HFFc6 (cell line): ENCODE measurements at regions not wholly inside any gene's neighbourhood (a gene's known extent, or its start where the extent isn't known, plus 50 kb on each side); places are given as distances from the start of the nearest gene placed in this dataset.

Experiments
- DNase-seq: peaks from one replicate; pipeline ENCODE4 v3.0.0-alpha.2; 2018
- H3K27ac Mint-ChIP-seq: 2 replicates; pipeline ENCODE4 v1.8.0; 2020; ENCODE audit warnings: mild to moderate bottlenecking, mixed read lengths
- H3K27me3 Mint-ChIP-seq: 2 replicates; pipeline ENCODE4 v1.8.0; 2021; ENCODE audit warnings: mild to moderate bottlenecking, moderate library complexity, mixed read lengths; ENCODE audit not compliant: insufficient read depth
- H3K36me3 Mint-ChIP-seq: 2 replicates; pipeline ENCODE4 v1.8.0; 2021; ENCODE audit warnings: low read depth, mixed read lengths
- H3K4me1 Mint-ChIP-seq: 2 replicates; pipeline ENCODE4 v1.8.0; 2020; ENCODE audit warnings: low read depth, mixed read lengths
- H3K4me3 Mint-ChIP-seq: 2 replicates; pipeline ENCODE4 v1.8.0; 2020; ENCODE audit warnings: mild to moderate bottlenecking, moderate library complexity, mixed read lengths
- H3K9me3 Mint-ChIP-seq: 2 replicates; pipeline ENCODE4 v1.8.0; 2020; ENCODE audit warnings: mild to moderate bottlenecking, mixed read lengths
- CTCF ChIP-seq: fragments of 200-600 bp; sonication (generic); IDR thresholded peaks from 2 replicates; pipeline ENCODE4 v1.5.0; 2021; ENCODE audit warnings: antibody characterized with exemption, mild to moderate bottlenecking

DNA sequence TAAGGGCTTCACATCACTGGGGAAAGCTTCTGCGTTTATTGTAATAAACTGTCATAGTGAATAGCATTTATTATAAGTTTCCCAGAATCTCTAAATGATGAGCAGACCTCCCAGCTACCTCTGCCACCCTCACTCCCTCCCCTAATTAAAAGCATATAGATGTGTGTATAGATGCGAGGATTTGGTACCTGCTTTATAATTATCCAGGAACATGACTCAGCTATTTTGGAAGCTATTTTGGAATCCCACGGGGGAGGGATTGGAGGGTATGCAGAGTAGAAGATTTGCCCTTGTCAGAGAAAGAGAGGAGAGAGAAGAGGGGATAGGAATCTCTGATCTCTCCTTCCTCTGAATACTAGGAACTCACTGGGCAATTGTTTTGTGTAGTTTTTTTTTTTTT is 455.3 kb downstream of the ADRA2A start:
- no peaks in the 10 kb centered on the region for H3K27me3 Mint-ChIP-seq
- TF ChIP-seq CTCF = no peak
- no peak overlapping the region for H3K4me3 Mint-ChIP-seq
- no peaks in the 10 kb centered on the region for H3K36me3 Mint-ChIP-seq
- no peak overlapping the region for H3K27ac Mint-ChIP-seq
- DNase-seq = no peak
- H3K4me1 Mint-ChIP-seq = no peaks in the 10 kb centered on the region
- peaks cover 23% of the 10 kb centered on the region for H3K9me3 Mint-ChIP-seq

GRCh38 chr10:111539246-111539645 is 462.4 kb downstream of the ADRA2A start:
- Mint-ChIP-seq H3K9me3 (peaks cover 38% of the 10 kb centered on the region), H3K4me3 (no peak overlapping the region), H3K27ac (no peak overlapping the region), H3K27me3 (no peaks in the 10 kb centered on the region), H3K4me1 (no peaks in the 10 kb centered on the region), H3K36me3 (no peaks in the 10 kb centered on the region)
- DNase-seq = no peak
- TF ChIP-seq CTCF = no peak

GRCh38 chr10:111543854-111544253 is 467.0 kb downstream of the ADRA2A start:
- no peak for DNase-seq
- Mint-ChIP-seq H3K27me3 (no peaks in the 10 kb centered on the region), H3K27ac (no peak overlapping the region), H3K36me3 (no peaks in the 10 kb centered on the region), H3K9me3 (peaks cover 31% of the 10 kb centered on the region), H3K4me1 (no peaks in the 10 kb centered on the region), H3K4me3 (no peak overlapping the region)
- TF ChIP-seq CTCF = no peak

GRCh38 chr10:111545861-111546605 is 469.2 kb downstream of the ADRA2A start:
- Mint-ChIP-seq H3K27me3 (no peaks in the 10 kb centered on the region), H3K9me3 (peaks cover 15% of the 10 kb centered on the region), H3K36me3 (no peaks in the 10 kb centered on the region), H3K27ac (no peak overlapping the region), H3K4me3 (no peak overlapping the region), H3K4me1 (no peaks in the 10 kb centered on the region)
- no peak for TF ChIP-seq CTCF
- DNase-seq = no peak

- DNase-seq = no peak
- Mint-ChIP-seq H3K9me3 (peaks cover 21% of the 10 kb centered on the region), H3K27me3 (no peaks in the 10 kb centered on the region), H3K36me3 (no peaks in the 10 kb centered on the region), H3K4me1 (no peaks in the 10 kb centered on the region), H3K27ac (no peak overlapping the region), H3K4me3 (no peak overlapping the region)
- no peak for TF ChIP-seq CTCF
These were observed 471.4 kb downstream of the ADRA2A start for GRCh38 chr10:111548084-111548726.
